ENCODE measurements at regions not wholly inside any gene's neighbourhood (a gene's known extent, or its start where the extent isn't known, plus 50 kb on each side); places are given as distances from the start of the nearest gene placed in this dataset.

GRCh38 chr3:110246796-110247376, 824.7 kb upstream of the NECTIN3 start:
- no peak for DNase-seq
- Mint-ChIP-seq H3K27ac (ENCODE audit: unreplicated experiment) (no peak overlapping the region), H3K36me3 (ENCODE audit: unreplicated experiment) (no peaks in the 10 kb centered on the region), H3K4me1 (ENCODE audit: low read depth, unreplicated experiment) (no peaks in the 10 kb centered on the region), H3K4me3 (ENCODE audit: unreplicated experiment) (no peak overlapping the region), H3K9me3 (ENCODE audit: unreplicated experiment) (no peaks in the 10 kb centered on the region), H3K27me3 (ENCODE audit: unreplicated experiment) (no peaks in the 10 kb centered on the region)
- no peak for TF ChIP-seq CTCF (IDR thresholded peaks at IDR 0.05; ENCODE audit: partially characterized antibody, unreplicated experiment)

DNA sequence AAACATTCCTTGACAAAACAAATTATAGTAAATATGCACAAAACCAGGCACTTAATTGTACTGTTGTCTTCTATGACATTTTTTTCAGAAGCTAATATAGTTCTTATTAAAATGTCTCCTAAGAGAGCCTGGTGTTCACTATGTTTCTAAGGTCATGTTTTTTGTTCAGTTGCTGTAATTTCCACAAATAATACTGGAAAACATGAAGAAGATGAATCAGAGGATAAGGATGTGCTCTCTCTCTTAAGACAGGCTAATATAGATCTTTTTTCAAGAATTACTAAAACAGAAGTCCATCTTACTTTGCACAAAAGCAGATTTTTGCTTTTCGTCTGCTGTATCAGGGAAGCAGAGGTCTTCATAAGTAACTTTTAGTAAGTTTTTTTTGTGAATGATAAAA, 823.0 kb upstream of the NECTIN3 start:
- Mint-ChIP-seq H3K27me3 (ENCODE audit: unreplicated experiment) (no peaks in the 10 kb centered on the region), H3K4me3 (ENCODE audit: unreplicated experiment) (no peak overlapping the region)

GRCh38 chr3:110253794-110254193, 817.8 kb upstream of the NECTIN3 start:
- TF ChIP-seq CTCF (IDR thresholded peaks at IDR 0.05; ENCODE audit: partially characterized antibody, unreplicated experiment): no peak
- Mint-ChIP-seq H3K4me3 (ENCODE audit: unreplicated experiment) (no peak overlapping the region), H3K9me3 (ENCODE audit: unreplicated experiment) (no peaks in the 10 kb centered on the region), H3K4me1 (ENCODE audit: low read depth, unreplicated experiment) (no peaks in the 10 kb centered on the region), H3K27me3 (ENCODE audit: unreplicated experiment) (no peaks in the 10 kb centered on the region), H3K36me3 (ENCODE audit: unreplicated experiment) (no peaks in the 10 kb centered on the region), H3K27ac (ENCODE audit: unreplicated experiment) (no peak overlapping the region)
- no peak for DNase-seq

More for the DNA sequence above, 823.0 kb upstream of the NECTIN3 start:
- H3K4me1 Mint-ChIP-seq (ENCODE audit: low read depth, unreplicated experiment): no peaks in the 10 kb centered on the region
- DNase-seq: no peak
- H3K9me3 Mint-ChIP-seq (ENCODE audit: unreplicated experiment): no peaks in the 10 kb centered on the region
- no peak overlapping the region for H3K27ac Mint-ChIP-seq (ENCODE audit: unreplicated experiment)
- TF ChIP-seq CTCF (IDR thresholded peaks at IDR 0.05; ENCODE audit: partially characterized antibody, unreplicated experiment): no peak
- H3K36me3 Mint-ChIP-seq (ENCODE audit: unreplicated experiment): no peaks in the 10 kb centered on the region

- Mint-ChIP-seq H3K4me1 (ENCODE audit: low read depth, unreplicated experiment) (no peaks in the 10 kb centered on the region), H3K27me3 (ENCODE audit: unreplicated experiment) (no peaks in the 10 kb centered on the region), H3K9me3 (ENCODE audit: unreplicated experiment) (no peaks in the 10 kb centered on the region), H3K4me3 (ENCODE audit: unreplicated experiment) (no peak overlapping the region), H3K36me3 (ENCODE audit: unreplicated experiment) (no peaks in the 10 kb centered on the region), H3K27ac (ENCODE audit: unreplicated experiment) (no peak overlapping the region)
- DNase-seq: no peak
- TF ChIP-seq CTCF (IDR thresholded peaks at IDR 0.05; ENCODE audit: partially characterized antibody, unreplicated experiment): no peak
Measured at GRCh38 chr3:110254591-110254990, 817.0 kb upstream of the NECTIN3 start.

DNA sequence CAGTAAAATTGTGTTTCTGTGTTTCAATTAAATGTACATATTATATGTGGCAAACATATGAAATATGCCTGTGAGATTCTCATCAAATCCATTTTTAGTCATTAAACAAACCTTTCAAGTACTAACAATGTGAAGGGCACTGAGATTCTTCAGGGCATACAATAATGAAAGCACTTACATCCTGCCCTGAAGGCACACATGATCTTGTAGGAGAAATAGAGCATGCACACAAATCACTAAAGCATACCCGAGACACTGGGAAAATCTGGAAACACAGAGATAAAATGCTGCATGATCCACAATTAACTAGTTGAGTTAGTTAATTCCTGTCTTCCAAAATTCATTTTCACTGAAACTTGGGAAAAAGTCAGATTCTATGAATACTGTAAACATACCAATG, 810.5 kb upstream of the NECTIN3 start:
- no peaks in the 10 kb centered on the region for H3K9me3 Mint-ChIP-seq (ENCODE audit: unreplicated experiment)
- H3K4me3 Mint-ChIP-seq (ENCODE audit: unreplicated experiment): no peak overlapping the region
- TF ChIP-seq CTCF (IDR thresholded peaks at IDR 0.05; ENCODE audit: partially characterized antibody, unreplicated experiment): no peak
- no peak overlapping the region for H3K27ac Mint-ChIP-seq (ENCODE audit: unreplicated experiment)
- H3K36me3 Mint-ChIP-seq (ENCODE audit: unreplicated experiment): no peaks in the 10 kb centered on the region
- DNase-seq: no peak
- no peaks in the 10 kb centered on the region for H3K27me3 Mint-ChIP-seq (ENCODE audit: unreplicated experiment)
- H3K4me1 Mint-ChIP-seq (ENCODE audit: low read depth, unreplicated experiment): no peaks in the 10 kb centered on the region
